HepG2 (cell line): ENCODE measurements at regions not wholly inside any gene's neighbourhood (a gene's known extent, or its start where the extent isn't known, plus 50 kb on each side); places are given as distances from the start of the nearest gene placed in this dataset.

Experiments used
- ARID2 ChIP-seq: sonication (generic); formaldehyde crosslinking; IDR thresholded peaks from 2 replicates; pipeline ENCODE4 v1.8.1; 2022; ENCODE audit warnings: mild to moderate bottlenecking, missing genetic modification reagents, borderline replicate concordance
- ASH2L ChIP-seq: fragments of 300-600, 200-600 bp; sonication (generic); IDR thresholded peaks from 2 replicates; pipeline ENCODE4 v1.7.0; 2017; ENCODE audit warnings: low read depth, mild to moderate bottlenecking, moderate library complexity, mixed read lengths, low read length; ENCODE audit not compliant: insufficient read length
- CEBPB ChIP-seq: IDR thresholded peaks from 2 replicates; pipeline ENCODE4 v1.6.1; 2011; ENCODE audit warnings: low read depth, low read length, improper control_type of control experiment, borderline replicate concordance
- EED ChIP-seq: sonication (generic); formaldehyde crosslinking; IDR thresholded peaks from 2 replicates; pipeline ENCODE4 v1.5.0; 2020; ENCODE audit warnings: mild to moderate bottlenecking, missing genetic modification reagents
- HNF4G ChIP-seq, 2 experiments: sonication (generic) in 1 of 2; formaldehyde crosslinking in 1 of 2; IDR thresholded peaks; 2 replicates each; pipeline versions ENCODE4 v1.4.0 to v1.6.1; 2011 to 2020; ENCODE audit warnings: borderline replicate concordance in 2 of 2, low read depth in 2 of 2, mild to moderate bottlenecking in 2 of 2, low read length in 1 of 2, missing genetic modification reagents in 1 of 2, moderate library complexity in 1 of 2
- KDM5A ChIP-seq: fragments of 200-600 bp; sonication (generic); IDR thresholded peaks from 2 replicates; pipeline ENCODE4 v1.7.0; 2018; ENCODE audit warnings: antibody characterized with exemption, mild to moderate bottlenecking, low read length, borderline replicate concordance
- MED1 ChIP-seq: sonication (generic); formaldehyde crosslinking; IDR thresholded peaks from 2 replicates; pipeline ENCODE4 v1.4.0; 2020; ENCODE audit warnings: missing genetic modification reagents
- SKI ChIP-seq: fragments of 450-650 bp; IDR thresholded peaks from one replicate; pipeline ENCODE4 v1.6.1; 2018; ENCODE audit warnings: mild to moderate bottlenecking; ENCODE audit not compliant: partially characterized antibody
- ZNF10 ChIP-seq: sonication (generic); formaldehyde crosslinking; IDR thresholded peaks from 2 replicates; pipeline ENCODE4 v1.4.0; 2020; ENCODE audit warnings: mild to moderate bottlenecking, low read depth, missing genetic modification reagents, borderline replicate concordance

GRCh38 chr3:66099541-66100065 lies 60.9 kb upstream of the MAGI1 start:
- no peak for TF ChIP-seq SKI
- no peak for TF ChIP-seq MED1 (CRISPR knock-in tag)
- TF ChIP-seq EED (CRISPR knock-in tag), result no peak
- TF ChIP-seq HNF4G (IDR thresholded peaks at IDR 0.05; ENCODE audit: borderline replicate concordance, low read depth, low read length), result no peak
- no peak for TF ChIP-seq HNF4G (CRISPR knock-in tag; IDR thresholded peaks at IDR 0.05; ENCODE audit: borderline replicate concordance, low read depth)
- TF ChIP-seq ARID2, result no peak
- no peak for TF ChIP-seq ASH2L
- TF ChIP-seq KDM5A, result no peak
- TF ChIP-seq ZNF10 (CRISPR knock-in tag), result no peak
- TF ChIP-seq CEBPB, result no peak
